Activated T-helper 17 cell treated with anti-CD3 and anti-CD28 coated beads, Interleukin-2, amount 50 U/mL, for 72 hours (primary cell): ENCODE measurements at regions not wholly inside any gene's neighbourhood (a gene's known extent, or its start where the extent isn't known, plus 50 kb on each side); places are given as distances from the start of the nearest gene placed in this dataset.
A peak's percentile ranks its signal among the peaks of the same experiment; 100 is the strongest.

Source experiments
- ATAC-seq: fragments of 150-1000 bp; cut with Tn5 transposase; replicated peaks from 2 replicates; pipeline ENCODE4 v1.10.0; 2021; ENCODE audit warnings: mild to moderate bottlenecking, moderate library complexity
- H3K27ac Mint-ChIP-seq: one replicate; pipeline ENCODE4 v1.8.0; 2022; ENCODE audit warnings: mixed read lengths
- H3K27me3 Mint-ChIP-seq: one replicate; pipeline ENCODE4 v1.8.0; 2022; ENCODE audit warnings: mixed read lengths
- H3K36me3 Mint-ChIP-seq: one replicate; pipeline ENCODE4 v1.8.0; 2022; ENCODE audit warnings: low read depth, mild to moderate bottlenecking, mixed read lengths
- H3K4me1 Mint-ChIP-seq: one replicate; pipeline ENCODE4 v1.8.0; 2022; ENCODE audit warnings: mixed read lengths
- H3K4me3 Mint-ChIP-seq: one replicate; pipeline ENCODE4 v1.8.0; 2022; ENCODE audit warnings: mild to moderate bottlenecking, mixed read lengths
- H3K9me3 Mint-ChIP-seq: one replicate; pipeline ENCODE4 v1.8.0; 2022; ENCODE audit warnings: mixed read lengths

- Mint-ChIP-seq H3K36me3 (no peaks in the 10 kb centered on the region), H3K4me1 (peaks cover 17% of the 10 kb centered on the region), H3K4me3 (no peak overlapping the region), H3K9me3 (no peaks in the 10 kb centered on the region), H3K27me3 (peaks cover 6% of the 10 kb centered on the region), H3K27ac (no peak overlapping the region)
- no peak for ATAC-seq
Measured at GRCh38 chr5:96562614-96563013, 99.6 kb upstream of the CAST start.

GRCh38 chr5:96563816-96564215, 98.4 kb upstream of the CAST start:
- Mint-ChIP-seq H3K27me3 (peaks cover 6% of the 10 kb centered on the region), H3K36me3 (no peaks in the 10 kb centered on the region), H3K27ac (no peak overlapping the region), H3K9me3 (no peaks in the 10 kb centered on the region), H3K4me1 (peaks cover 19% of the 10 kb centered on the region), H3K4me3 (no peak overlapping the region)
- ATAC-seq: no peak

- peaks cover 19% of the 10 kb centered on the region for H3K4me1 Mint-ChIP-seq
- H3K27ac Mint-ChIP-seq: peak overlapping the region; percentile 82
- H3K9me3 Mint-ChIP-seq: no peaks in the 10 kb centered on the region
- H3K27me3 Mint-ChIP-seq: peaks cover 6% of the 10 kb centered on the region
- no peaks in the 10 kb centered on the region for H3K36me3 Mint-ChIP-seq
- H3K4me3 Mint-ChIP-seq: peak overlapping the region; percentile 38
- peak; percentile 94 for ATAC-seq
Measured at GRCh38 chr5:96565582-96566265, 96.5 kb upstream of the CAST start.

- Mint-ChIP-seq H3K27me3 (peaks cover 6% of the 10 kb centered on the region), H3K9me3 (no peaks in the 10 kb centered on the region), H3K27ac (peak overlapping the region; percentile 63), H3K4me1 (peaks cover 19% of the 10 kb centered on the region), H3K36me3 (no peaks in the 10 kb centered on the region), H3K4me3 (peak overlapping the region; percentile 38)
- no peak for ATAC-seq
Measured at GRCh38 chr5:96566833-96567587, 95.2 kb upstream of the CAST start.

- Mint-ChIP-seq H3K4me1 (peaks cover 24% of the 10 kb centered on the region), H3K9me3 (no peaks in the 10 kb centered on the region), H3K27ac (no peak overlapping the region), H3K4me3 (no peak overlapping the region), H3K36me3 (no peaks in the 10 kb centered on the region), H3K27me3 (peaks cover 6% of the 10 kb centered on the region)
- ATAC-seq: no peak
Measured at GRCh38 chr5:96569332-96569731, 92.8 kb upstream of the CAST start.

GRCh38 chr5:96569770-96570169, 92.4 kb upstream of the CAST start:
- peaks cover 6% of the 10 kb centered on the region for H3K27me3 Mint-ChIP-seq
- no peaks in the 10 kb centered on the region for H3K9me3 Mint-ChIP-seq
- H3K4me1 Mint-ChIP-seq: peaks cover 24% of the 10 kb centered on the region
- no peaks in the 10 kb centered on the region for H3K36me3 Mint-ChIP-seq
- ATAC-seq: no peak
- no peak overlapping the region for H3K4me3 Mint-ChIP-seq
- H3K27ac Mint-ChIP-seq: no peak overlapping the region

GRCh38 chr5:96572864-96573512, 89.2 kb upstream of the CAST start:
- Mint-ChIP-seq H3K9me3 (no peaks in the 10 kb centered on the region), H3K27me3 (no peaks in the 10 kb centered on the region), H3K4me3 (no peak overlapping the region), H3K36me3 (no peaks in the 10 kb centered on the region), H3K4me1 (peaks cover 5% of the 10 kb centered on the region), H3K27ac (no peak overlapping the region)
- ATAC-seq: peak; percentile 95

- H3K9me3 Mint-ChIP-seq: no peaks in the 10 kb centered on the region
- no peaks in the 10 kb centered on the region for H3K36me3 Mint-ChIP-seq
- no peaks in the 10 kb centered on the region for H3K27me3 Mint-ChIP-seq
- peaks cover 5% of the 10 kb centered on the region for H3K4me1 Mint-ChIP-seq
- no peak for ATAC-seq
- H3K27ac Mint-ChIP-seq: no peak overlapping the region
- no peak overlapping the region for H3K4me3 Mint-ChIP-seq
Measured at GRCh38 chr5:96573513-96573894, 88.7 kb upstream of the CAST start.

- ATAC-seq: no peak
- peaks cover 5% of the 10 kb centered on the region for H3K4me1 Mint-ChIP-seq
- H3K27me3 Mint-ChIP-seq: peaks cover 5% of the 10 kb centered on the region
- no peak overlapping the region for H3K4me3 Mint-ChIP-seq
- H3K9me3 Mint-ChIP-seq: no peaks in the 10 kb centered on the region
- H3K36me3 Mint-ChIP-seq: no peaks in the 10 kb centered on the region
- H3K27ac Mint-ChIP-seq: no peak overlapping the region
Measured at GRCh38 chr5:96576876-96577275, 85.3 kb upstream of the CAST start.

GRCh38 chr5:96577909-96578308, 84.3 kb upstream of the CAST start:
- Mint-ChIP-seq H3K36me3 (no peaks in the 10 kb centered on the region), H3K27me3 (peaks cover 5% of the 10 kb centered on the region), H3K27ac (no peak overlapping the region), H3K4me3 (no peak overlapping the region), H3K9me3 (no peaks in the 10 kb centered on the region), H3K4me1 (peaks cover under 1% of the 10 kb centered on the region)
- ATAC-seq: no peak

- no peaks in the 10 kb centered on the region for H3K9me3 Mint-ChIP-seq
- H3K27me3 Mint-ChIP-seq: peaks cover 12% of the 10 kb centered on the region
- no peaks in the 10 kb centered on the region for H3K36me3 Mint-ChIP-seq
- H3K4me3 Mint-ChIP-seq: no peak overlapping the region
- no peak for ATAC-seq
- peak overlapping the region; percentile 7 for H3K27ac Mint-ChIP-seq
- H3K4me1 Mint-ChIP-seq: no peaks in the 10 kb centered on the region
Measured at GRCh38 chr5:96579711-96580110, 82.5 kb upstream of the CAST start.

- peaks cover 21% of the 10 kb centered on the region for H3K27me3 Mint-ChIP-seq
- H3K4me3 Mint-ChIP-seq: no peak overlapping the region
- H3K9me3 Mint-ChIP-seq: no peaks in the 10 kb centered on the region
- no peak overlapping the region for H3K27ac Mint-ChIP-seq
- H3K4me1 Mint-ChIP-seq: no peaks in the 10 kb centered on the region
- no peak for ATAC-seq
- no peaks in the 10 kb centered on the region for H3K36me3 Mint-ChIP-seq
Measured at GRCh38 chr5:96582343-96582742, 79.8 kb upstream of the CAST start.

- ATAC-seq: no peak
- Mint-ChIP-seq H3K27ac (no peak overlapping the region), H3K4me1 (no peaks in the 10 kb centered on the region), H3K4me3 (no peak overlapping the region), H3K9me3 (no peaks in the 10 kb centered on the region), H3K27me3 (peaks cover 17% of the 10 kb centered on the region), H3K36me3 (no peaks in the 10 kb centered on the region)
Measured at GRCh38 chr5:96584712-96585111, 77.5 kb upstream of the CAST start.

GRCh38 chr5:96588539-96588938, 73.6 kb upstream of the CAST start:
- no peaks in the 10 kb centered on the region for H3K9me3 Mint-ChIP-seq
- no peaks in the 10 kb centered on the region for H3K36me3 Mint-ChIP-seq
- H3K4me3 Mint-ChIP-seq: no peak overlapping the region
- H3K27me3 Mint-ChIP-seq: peaks cover 14% of the 10 kb centered on the region
- no peak for ATAC-seq
- no peak overlapping the region for H3K27ac Mint-ChIP-seq
- H3K4me1 Mint-ChIP-seq: no peaks in the 10 kb centered on the region

- no peaks in the 10 kb centered on the region for H3K4me1 Mint-ChIP-seq
- no peak for ATAC-seq
- H3K4me3 Mint-ChIP-seq: no peak overlapping the region
- H3K9me3 Mint-ChIP-seq: no peaks in the 10 kb centered on the region
- H3K27ac Mint-ChIP-seq: no peak overlapping the region
- peaks cover 5% of the 10 kb centered on the region for H3K27me3 Mint-ChIP-seq
- no peaks in the 10 kb centered on the region for H3K36me3 Mint-ChIP-seq
Measured at GRCh38 chr5:96590796-96591195, 71.4 kb upstream of the CAST start.
